ENCODE measurements at regions not wholly inside any gene's neighbourhood (a gene's known extent, or its start where the extent isn't known, plus 50 kb on each side); places are given as distances from the start of the nearest gene placed in this dataset.

GRCh38 chr12:25789541-25789944, 168.9 kb upstream of the RASSF8 start:
- Mint-ChIP-seq H3K4me3 (no peak overlapping the region), H3K4me1 (peaks cover 7% of the 10 kb centered on the region), H3K27ac (no peak overlapping the region), H3K27me3 (ENCODE audit: insufficient read depth, low read depth) (no peaks in the 10 kb centered on the region), H3K36me3 (no peaks in the 10 kb centered on the region), H3K9me3 (no peaks in the 10 kb centered on the region)
- Histone ChIP-seq H2AFZ (replicated peaks) (no peak overlapping the region), H3K27ac (no peak overlapping the region), H3K27me3 (no peaks in the 10 kb centered on the region), H3F3A (ENCODE audit: low read depth) (no peaks in the 10 kb centered on the region), H3K4me3 (no peak overlapping the region), H3K4me1 (no peaks in the 10 kb centered on the region), H3K79me2 (ENCODE audit: low read depth) (no peaks in the 10 kb centered on the region), H3K9ac (no peak overlapping the region), H4K20me1 (ENCODE audit: low read depth) (no peaks in the 10 kb centered on the region), H3K9me3 (ENCODE audit: low read depth) (no peaks in the 10 kb centered on the region), H3K4me2 (no peak overlapping the region), H3K36me3 (no peaks in the 10 kb centered on the region)
- TF ChIP-seq CTCF (IDR thresholded peaks at IDR 0.05) (no peak), EZH2phosphoT487 (IDR thresholded peaks at IDR 0.05) (no peak), EZH2 (IDR thresholded peaks at IDR 0.05) (no peak)
- no peak for DNase-seq (ENCODE audit: low spot score)

- Histone ChIP-seq H3K9ac (no peak overlapping the region), H3F3A (ENCODE audit: low read depth) (no peaks in the 10 kb centered on the region), H3K4me3 (no peak overlapping the region), H3K4me1 (no peaks in the 10 kb centered on the region), H3K79me2 (ENCODE audit: low read depth) (no peaks in the 10 kb centered on the region), H4K20me1 (ENCODE audit: low read depth) (no peaks in the 10 kb centered on the region), H2AFZ (replicated peaks) (no peak overlapping the region), H3K9me3 (ENCODE audit: low read depth) (no peaks in the 10 kb centered on the region), H3K36me3 (no peaks in the 10 kb centered on the region), H3K4me2 (no peak overlapping the region), H3K27me3 (no peaks in the 10 kb centered on the region), H3K27ac (no peak overlapping the region)
- no peak for DNase-seq (ENCODE audit: low spot score)
- no peak for TF ChIP-seq EZH2phosphoT487 (IDR thresholded peaks at IDR 0.05)
- Mint-ChIP-seq H3K36me3 (no peaks in the 10 kb centered on the region), H3K4me1 (peaks cover 6% of the 10 kb centered on the region), H3K27ac (no peak overlapping the region), H3K4me3 (no peak overlapping the region), H3K9me3 (no peaks in the 10 kb centered on the region), H3K27me3 (ENCODE audit: insufficient read depth, low read depth) (no peaks in the 10 kb centered on the region)
Measured at GRCh38 chr12:25792031-25792430, 166.5 kb upstream of the RASSF8 start.

GRCh38 chr12:25793196-25793595, 165.3 kb upstream of the RASSF8 start:
- no peak overlapping the region for H3K4me3 ChIP-seq
- H3K79me2 ChIP-seq (ENCODE audit: low read depth) = no peaks in the 10 kb centered on the region
- Mint-ChIP-seq H3K27ac (no peak overlapping the region), H3K9me3 (no peaks in the 10 kb centered on the region), H3K4me3 (no peak overlapping the region), H3K27me3 (ENCODE audit: insufficient read depth, low read depth) (no peaks in the 10 kb centered on the region), H3K36me3 (no peaks in the 10 kb centered on the region), H3K4me1 (peaks cover 6% of the 10 kb centered on the region)
- TF ChIP-seq EZH2 (IDR thresholded peaks at IDR 0.05) (no peak), CTCF (IDR thresholded peaks at IDR 0.05) (no peak), EZH2phosphoT487 (IDR thresholded peaks at IDR 0.05) (no peak)
- no peaks in the 10 kb centered on the region for H3F3A ChIP-seq (ENCODE audit: low read depth)
- H3K9ac ChIP-seq = no peak overlapping the region
- no peak overlapping the region for H3K27ac ChIP-seq
- no peak overlapping the region for H2AFZ ChIP-seq (replicated peaks)
- DNase-seq (ENCODE audit: low spot score) = no peak
- H3K4me2 ChIP-seq = no peak overlapping the region
- no peaks in the 10 kb centered on the region for H3K36me3 ChIP-seq
- H4K20me1 ChIP-seq (ENCODE audit: low read depth) = no peaks in the 10 kb centered on the region
- no peaks in the 10 kb centered on the region for H3K9me3 ChIP-seq (ENCODE audit: low read depth)
- no peaks in the 10 kb centered on the region for H3K27me3 ChIP-seq
- no peaks in the 10 kb centered on the region for H3K4me1 ChIP-seq

GRCh38 chr12:25794571-25794970, 163.9 kb upstream of the RASSF8 start:
- no peaks in the 10 kb centered on the region for H3K27me3 ChIP-seq
- no peak overlapping the region for H3K4me2 ChIP-seq
- Mint-ChIP-seq H3K27me3 (ENCODE audit: insufficient read depth, low read depth) (no peaks in the 10 kb centered on the region), H3K9me3 (peaks cover 4% of the 10 kb centered on the region), H3K36me3 (peaks cover 3% of the 10 kb centered on the region), H3K27ac (no peak overlapping the region), H3K4me1 (peaks cover 6% of the 10 kb centered on the region), H3K4me3 (no peak overlapping the region)
- H3K9ac ChIP-seq = no peak overlapping the region
- DNase-seq (ENCODE audit: low spot score) = no peak
- H3K4me1 ChIP-seq = no peaks in the 10 kb centered on the region
- H4K20me1 ChIP-seq (ENCODE audit: low read depth) = no peaks in the 10 kb centered on the region
- no peak for TF ChIP-seq CTCF (IDR thresholded peaks at IDR 0.05)
- TF ChIP-seq EZH2phosphoT487 (IDR thresholded peaks at IDR 0.05) = no peak
- no peak for TF ChIP-seq EZH2 (IDR thresholded peaks at IDR 0.05)
- peak overlapping the region; percentile 3 for H2AFZ ChIP-seq (replicated peaks)
- no peaks in the 10 kb centered on the region for H3F3A ChIP-seq (ENCODE audit: low read depth)
- H3K36me3 ChIP-seq = no peaks in the 10 kb centered on the region
- no peaks in the 10 kb centered on the region for H3K9me3 ChIP-seq (ENCODE audit: low read depth)
- no peaks in the 10 kb centered on the region for H3K79me2 ChIP-seq (ENCODE audit: low read depth)
- H3K27ac ChIP-seq = no peak overlapping the region
- no peak overlapping the region for H3K4me3 ChIP-seq

All from neural progenitor cell (in vitro differentiated cells).